ENCODE measurements at regions not wholly inside any gene's neighbourhood (a gene's known extent, or its start where the extent isn't known, plus 50 kb on each side); places are given as distances from the start of the nearest gene placed in this dataset.
A peak's percentile ranks its signal among the peaks of the same experiment; 100 is the strongest.

DNA sequence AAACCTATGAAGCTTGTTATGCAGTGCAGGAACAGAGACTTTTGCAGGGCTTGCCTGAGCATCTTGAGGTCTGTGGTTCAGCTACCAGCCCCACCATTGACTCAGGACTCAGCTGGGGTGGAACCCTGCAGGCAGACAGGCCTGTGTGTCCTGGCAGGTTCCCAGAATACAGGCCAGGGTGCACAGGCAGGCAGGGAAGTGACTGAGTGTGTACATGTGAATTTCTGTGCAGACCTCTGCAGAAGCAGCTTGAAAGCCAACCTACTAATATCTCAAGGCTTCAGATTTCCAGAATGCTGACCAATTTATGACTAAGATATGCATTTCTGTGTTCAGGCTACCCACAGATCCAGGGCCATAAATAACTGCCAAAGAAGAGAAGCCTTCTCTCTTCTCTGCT is 254.4 kb downstream of the DLEU7 start:
- intact Hi-C loops (cut with DNase I): no loop called here
- DNase-seq (ENCODE audit: missing footprints): no peak
- no peak for ATAC-seq

GRCh38 chr13:50589651-50590054 is 253.8 kb downstream of the DLEU7 start:
- DNase-seq (ENCODE audit: missing footprints) (no peak), ATAC-seq (peak; percentile 45)
- intact Hi-C loops (cut with DNase I): no loop called here

- no peak for ATAC-seq
- intact Hi-C loops (cut with DNase I): no loop called here
- DNase-seq (ENCODE audit: missing footprints): no peak
These were observed 250.9 kb downstream of the DLEU7 start for GRCh38 chr13:50592412-50593155.

DNA sequence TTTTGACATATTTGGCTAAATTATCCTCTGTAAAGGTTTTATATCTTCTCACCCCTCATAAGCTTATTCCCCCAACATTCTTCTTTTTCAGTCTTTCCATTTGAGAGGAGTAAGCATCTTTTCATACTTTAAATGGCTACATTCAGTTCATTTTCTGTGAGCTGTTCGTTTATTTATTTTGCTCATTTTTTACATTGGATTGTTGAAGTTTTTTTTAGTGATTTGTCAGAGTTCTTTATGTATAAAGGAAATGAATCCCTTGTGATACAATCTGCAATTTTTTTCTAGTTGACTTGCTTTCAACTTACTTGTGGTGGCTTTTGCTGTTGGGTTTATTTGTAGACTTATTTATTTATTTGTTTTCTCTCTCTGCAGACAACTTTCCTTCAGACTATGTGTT is 250.3 kb downstream of the DLEU7 start:
- ATAC-seq (no peak), DNase-seq (ENCODE audit: missing footprints) (no peak)
- intact Hi-C loops (cut with DNase I): no loop called here

DNA sequence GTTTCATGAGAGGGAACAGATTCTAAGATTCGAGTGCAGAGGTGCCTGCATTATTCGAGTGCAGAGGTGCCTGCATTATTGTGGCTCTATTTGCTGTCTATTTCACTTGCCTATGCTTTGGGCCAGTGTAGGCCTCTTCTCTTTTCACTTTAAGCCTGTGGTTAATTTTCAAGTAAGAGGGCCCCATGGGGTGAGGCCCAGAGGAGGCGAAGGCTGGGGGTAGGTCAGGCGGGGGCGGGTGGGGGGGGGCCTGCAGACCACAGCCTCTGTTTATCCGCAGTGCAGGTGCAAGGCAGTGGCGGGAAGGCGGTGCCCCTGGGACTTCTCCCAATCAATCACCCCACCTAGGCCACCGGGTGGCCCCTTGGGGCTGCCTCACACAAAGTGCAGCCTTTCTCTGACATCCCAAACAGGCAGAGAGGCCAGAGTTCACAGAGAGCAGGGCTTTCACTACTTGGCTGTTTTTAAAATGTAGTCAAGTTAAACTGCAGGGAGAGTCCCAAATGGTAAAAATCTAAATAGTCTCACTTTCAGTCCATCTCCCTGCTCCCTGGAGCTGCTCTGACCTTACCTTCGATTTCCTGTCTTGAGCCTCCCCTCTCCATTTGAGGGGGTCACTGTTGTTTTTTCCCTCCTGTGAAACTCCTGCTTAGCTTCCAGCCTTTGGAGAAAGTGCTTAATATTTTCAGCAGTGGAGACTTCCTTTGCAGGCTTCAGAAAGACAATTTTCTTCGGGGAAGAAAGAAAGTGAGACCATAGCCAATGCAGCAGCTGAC is 249.0 kb downstream of the DLEU7 start:
- DNase-seq (ENCODE audit: missing footprints) (no peak), ATAC-seq (no peak)
- intact Hi-C loops (cut with DNase I): loop anchor here (5.0 kb wide), 1 partner anchor 93 kb away; no protein-coding TSS in a partner anchor

DNA sequence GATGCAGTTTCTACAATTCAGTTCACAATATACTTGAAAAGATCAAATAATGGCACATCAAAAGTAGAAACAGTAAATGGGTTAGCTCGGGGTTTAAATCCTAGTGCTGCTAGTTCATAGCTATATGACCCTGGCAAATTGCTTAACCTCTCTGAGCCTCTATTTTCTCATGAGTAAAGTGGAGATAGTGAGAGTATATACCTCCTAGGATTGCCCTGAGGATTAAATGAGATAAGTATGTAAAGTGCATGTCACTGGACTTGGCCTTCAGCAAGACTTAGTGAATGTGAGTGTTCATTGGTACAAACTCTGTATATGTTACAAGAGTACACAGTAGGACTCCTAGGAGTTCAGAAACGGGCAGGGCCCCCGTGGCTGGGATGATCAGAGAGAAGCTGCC is 248.3 kb downstream of the DLEU7 start:
- intact Hi-C loops (cut with DNase I): loop anchor here (5.0 kb wide), 1 partner anchor 92 kb away; no protein-coding TSS in a partner anchor
- ATAC-seq: no peak
- DNase-seq (ENCODE audit: missing footprints): no peak

GRCh38 chr13:50596156-50596555 is 247.3 kb downstream of the DLEU7 start:
- ATAC-seq: no peak
- intact Hi-C loops (cut with DNase I): loop anchor here (5.0 kb wide), 1 partner anchor 91 kb away; no protein-coding TSS in a partner anchor
- DNase-seq (ENCODE audit: missing footprints): no peak

DNA sequence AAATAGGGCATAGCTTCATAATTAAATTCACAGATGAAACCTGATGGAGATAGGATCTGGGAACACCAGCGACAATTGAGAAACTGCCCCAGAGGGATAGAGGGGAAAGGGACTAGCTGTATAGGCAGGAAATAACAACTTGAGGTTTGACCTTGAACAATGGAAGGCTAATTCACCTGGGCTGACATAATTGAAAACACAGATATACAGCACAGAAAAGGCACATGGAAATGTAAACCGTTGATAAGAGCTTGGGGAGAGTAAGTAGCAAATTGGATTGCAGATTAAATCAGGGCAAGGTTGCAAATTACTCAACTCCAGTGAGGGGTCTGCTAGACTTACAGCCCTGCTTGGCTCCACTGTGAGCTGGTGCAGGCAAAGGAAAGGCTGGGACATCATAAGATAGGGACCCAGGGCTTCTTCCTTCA is 246.7 kb downstream of the DLEU7 start:
- ATAC-seq (peak; percentile 31), DNase-seq (ENCODE audit: missing footprints) (no peak)
- intact Hi-C loops (cut with DNase I): loop anchor here (5.0 kb wide), 1 partner anchor 91 kb away; no protein-coding TSS in a partner anchor

GRCh38 chr13:50598338-50598737 is 245.2 kb downstream of the DLEU7 start:
- ATAC-seq: peak; percentile 62
- intact Hi-C loops (cut with DNase I): loop anchor here (5.0 kb wide), 1 partner anchor 89 kb away; no protein-coding TSS in a partner anchor
- no peak for DNase-seq (ENCODE audit: missing footprints)

DNA sequence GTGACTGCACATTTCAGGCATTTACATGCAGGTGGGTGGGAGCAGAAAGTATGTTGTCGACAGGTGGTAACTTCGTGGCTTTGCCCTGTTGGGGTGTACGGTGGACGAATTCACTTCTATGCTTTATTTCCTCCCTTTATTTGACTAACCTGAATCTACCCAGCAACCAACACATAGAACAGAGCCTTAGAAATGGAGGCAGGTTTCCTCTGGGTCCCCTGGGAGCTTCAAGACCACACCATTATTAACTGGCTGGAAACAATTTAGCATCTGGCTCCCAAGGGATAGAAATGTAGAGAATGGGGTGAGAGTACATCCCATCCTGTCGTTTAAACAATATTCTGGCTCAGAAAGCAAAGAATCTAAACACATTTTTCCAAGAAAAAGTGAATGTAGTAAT is 244.4 kb downstream of the DLEU7 start:
- intact Hi-C loops (cut with DNase I): loop anchor here (5.0 kb wide), 1 partner anchor 88 kb away; no protein-coding TSS in a partner anchor
- ATAC-seq: no peak
- DNase-seq (ENCODE audit: missing footprints): no peak

DNA sequence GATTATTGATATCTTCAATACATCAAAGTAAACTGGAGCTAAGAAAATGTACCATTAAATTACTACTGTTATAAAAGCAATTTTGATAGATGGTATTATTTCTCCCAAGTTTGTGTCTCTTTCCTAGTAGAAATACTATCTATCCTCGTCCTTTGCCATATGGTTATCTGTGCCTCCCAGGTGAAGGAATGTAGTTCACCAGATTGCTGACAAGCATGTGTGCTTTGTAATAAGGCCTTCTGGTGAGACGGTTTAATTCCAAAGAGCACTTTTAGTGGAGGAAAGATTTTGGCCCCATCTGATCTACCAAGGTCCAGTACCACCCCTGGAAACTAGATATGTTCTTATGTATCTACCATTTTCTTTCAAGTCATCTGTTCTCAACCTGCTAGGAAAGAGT is 243.6 kb downstream of the DLEU7 start:
- DNase-seq (ENCODE audit: missing footprints) (no peak), ATAC-seq (no peak)
- intact Hi-C loops (cut with DNase I): loop anchor here (5.0 kb wide), 1 partner anchor 87 kb away; no protein-coding TSS in a partner anchor

DNA sequence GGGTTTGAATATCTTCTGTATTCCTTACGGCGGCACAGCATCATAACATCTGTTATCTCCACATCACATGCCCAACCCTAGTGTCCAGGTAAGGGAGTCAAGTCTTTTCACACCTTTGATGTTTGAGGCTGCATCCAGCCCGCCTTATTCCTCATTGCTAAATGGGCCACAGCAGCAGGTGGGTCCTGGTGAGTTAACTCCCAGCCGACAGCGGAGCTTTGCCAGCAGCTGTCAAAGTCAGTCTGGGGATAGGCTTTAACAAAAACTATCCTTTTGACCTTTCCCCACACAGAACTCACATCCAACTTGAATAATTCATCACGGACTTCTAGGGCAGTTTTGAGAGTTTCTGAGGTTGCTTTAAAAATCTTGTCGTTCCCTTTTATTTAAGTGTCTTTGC is 235.1 kb downstream of the DLEU7 start:
- ATAC-seq (no peak), DNase-seq (ENCODE audit: missing footprints) (no peak)
- intact Hi-C loops (cut with DNase I): no loop called here

GRCh38 chr13:50609011-50609410 is 234.5 kb downstream of the DLEU7 start:
- intact Hi-C loops (cut with DNase I): no loop called here
- no peak for ATAC-seq
- DNase-seq (ENCODE audit: missing footprints): no peak

GRCh38 chr13:50610238-50610637 is 233.3 kb downstream of the DLEU7 start:
- intact Hi-C loops (cut with DNase I): no loop called here
- DNase-seq (ENCODE audit: missing footprints) (no peak), ATAC-seq (no peak)

DNA sequence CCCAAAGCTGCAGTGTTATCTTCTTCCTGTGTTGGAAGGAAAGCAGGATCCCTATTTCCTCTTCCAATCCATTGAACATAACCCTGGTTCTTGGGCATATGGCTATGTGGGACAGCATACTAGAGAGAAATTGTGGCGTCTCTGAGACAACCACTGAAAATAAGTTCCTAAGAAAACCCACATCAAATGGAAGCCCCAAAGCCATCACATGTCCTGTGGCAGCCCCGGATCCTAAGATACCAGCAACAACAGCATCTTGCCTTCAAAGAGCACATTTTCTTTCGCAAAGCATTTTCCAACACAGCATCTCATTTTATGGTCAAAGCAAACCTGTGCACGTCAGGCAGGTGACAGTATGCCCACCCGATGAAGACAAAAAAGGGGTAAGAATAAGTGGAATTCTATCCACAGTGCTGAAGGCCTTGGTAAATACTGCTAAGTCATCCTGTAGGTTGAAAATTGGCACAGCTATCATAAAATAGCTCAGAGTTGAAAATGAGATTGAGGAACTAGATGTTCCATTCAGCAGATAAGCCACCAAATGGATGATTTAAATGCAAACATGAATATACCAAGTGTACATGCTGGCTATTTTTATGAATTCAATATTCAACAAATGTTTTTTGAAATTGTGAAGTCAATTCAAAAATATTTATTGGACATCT is 232.2 kb downstream of the DLEU7 start:
- ATAC-seq (no peak), DNase-seq (ENCODE audit: missing footprints) (no peak)
- intact Hi-C loops (cut with DNase I): no loop called here

DNA sequence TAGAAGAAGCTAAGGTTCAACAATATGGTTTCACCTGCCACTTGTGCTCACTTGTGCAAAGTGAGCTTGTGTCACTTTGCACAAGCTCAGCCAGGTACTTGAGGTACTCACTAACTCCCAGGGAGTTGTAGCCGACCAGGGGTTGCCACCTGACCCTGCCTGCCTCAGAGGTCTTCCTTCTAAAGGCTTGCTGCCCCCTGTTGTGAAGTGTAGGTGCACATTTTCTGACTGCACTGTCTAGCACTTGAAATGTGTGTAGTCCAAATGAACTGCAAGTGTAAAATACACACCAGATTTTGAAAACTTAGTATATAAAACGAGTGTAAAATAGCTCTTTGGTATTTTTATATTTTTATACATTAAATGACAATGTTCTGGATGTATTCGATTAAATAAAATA is 230.8 kb downstream of the DLEU7 start:
- ATAC-seq: no peak
- intact Hi-C loops (cut with DNase I): no loop called here
- no peak for DNase-seq (ENCODE audit: missing footprints)

- no peak for DNase-seq (ENCODE audit: missing footprints)
- ATAC-seq: peak; percentile 90
These were observed 230.1 kb downstream of the DLEU7 start for GRCh38 chr13:50613356-50613831.

GRCh38 chr13:50615234-50615633 is 228.3 kb downstream of the DLEU7 start:
- intact Hi-C loops (cut with DNase I): no loop called here
- DNase-seq (ENCODE audit: missing footprints) (no peak), ATAC-seq (no peak)

More at GRCh38 chr13:50613356-50613831, 230.1 kb downstream of the DLEU7 start:
- intact Hi-C loops (cut with DNase I): no loop called here

DNA sequence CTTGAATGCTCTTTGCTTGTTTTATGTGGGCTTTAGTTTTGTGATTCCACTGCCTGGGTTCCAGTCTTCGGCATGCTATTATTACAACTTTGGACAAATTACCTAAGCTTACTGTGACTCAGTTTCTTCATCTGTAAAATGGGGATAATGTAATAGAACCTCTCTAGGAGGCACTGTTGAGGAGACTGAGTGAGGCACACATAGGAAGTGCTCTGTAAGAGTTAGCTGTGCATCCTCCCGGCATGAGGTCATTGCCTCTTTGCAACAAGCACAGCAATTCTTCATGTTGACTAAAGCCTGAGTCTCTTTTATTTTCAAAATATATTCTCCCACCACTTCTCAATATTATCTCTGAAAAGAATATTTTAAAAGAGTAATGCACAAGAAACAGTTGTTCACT is 227.4 kb downstream of the DLEU7 start:
- ATAC-seq: no peak
- intact Hi-C loops (cut with DNase I): no loop called here
- DNase-seq (ENCODE audit: missing footprints): no peak

All from Right ventricle myocardium inferior (tissue), 1 donor.